ENCODE measurements at regions not wholly inside any gene's neighbourhood (a gene's known extent, or its start where the extent isn't known, plus 50 kb on each side); places are given as distances from the start of the nearest gene placed in this dataset.

- POLR2A ChIA-PET, result no interaction called here
- no peak for DNase-seq (ENCODE audit: low read depth)
- no peak for TF ChIP-seq CTCF (IDR thresholded peaks at IDR 0.05; ENCODE audit: insufficient read depth, low read depth, low read length)
- Histone ChIP-seq H3K27me3 (ENCODE audit: control insufficient read depth, insufficient read depth, low read length) (peaks cover 4% of the 10 kb centered on the region; the same call in 1 of the 2 replicates), H3K36me3 (ENCODE audit: control insufficient read depth, insufficient read depth, low read length) (no peaks in the 10 kb centered on the region), H3K4me3 (ENCODE audit: low read depth, low read length) (no peak overlapping the region)
- CTCF ChIA-PET, result no interaction called here
Observed at GRCh38 chr11:45494738-45495137, 170.7 kb downstream of the CHST1 start.

GRCh38 chr11:45489281-45489905, 176.0 kb downstream of the CHST1 start:
- TF ChIP-seq CTCF (IDR thresholded peaks at IDR 0.05; ENCODE audit: insufficient read depth, low read depth, low read length), result no peak
- H3K27me3 ChIP-seq (ENCODE audit: control insufficient read depth, insufficient read depth, low read length), result peaks cover 4% of the 10 kb centered on the region
- no peak for DNase-seq (ENCODE audit: low read depth)
- no peak overlapping the region for H3K4me3 ChIP-seq (ENCODE audit: low read depth, low read length)
- ChIA-PET POLR2A (no interaction called here), CTCF (no interaction called here)
- H3K36me3 ChIP-seq (ENCODE audit: control insufficient read depth, insufficient read depth, low read length), result no peaks in the 10 kb centered on the region

- ChIA-PET CTCF (interaction anchor here (0.9 to 1.1 kb wide), 3 partner anchors 10 to 285 kb away, joined by 3 to 4 read pairs (median 3); no protein-coding TSS in a partner anchor), POLR2A (no interaction called here)
- no peak for TF ChIP-seq CTCF (IDR thresholded peaks at IDR 0.05; ENCODE audit: insufficient read depth, low read depth, low read length)
- H3K27me3 ChIP-seq (ENCODE audit: control insufficient read depth, insufficient read depth, low read length), result peaks cover 3% of the 10 kb centered on the region
- no peak for DNase-seq (ENCODE audit: low read depth)
- no peak overlapping the region for H3K4me3 ChIP-seq (ENCODE audit: low read depth, low read length)
- no peaks in the 10 kb centered on the region for H3K36me3 ChIP-seq (ENCODE audit: control insufficient read depth, insufficient read depth, low read length)
Observed at GRCh38 chr11:45486461-45486860, 179.0 kb downstream of the CHST1 start.

- ChIA-PET CTCF (no interaction called here), POLR2A (no interaction called here)
- H3K27me3 ChIP-seq (ENCODE audit: control insufficient read depth, insufficient read depth, low read length), result peaks cover 1% of the 10 kb centered on the region
Observed at GRCh38 chr11:45485070-45485707, 180.2 kb downstream of the CHST1 start.

More at GRCh38 chr11:45485070-45485707, 180.2 kb downstream of the CHST1 start:
- Histone ChIP-seq H3K36me3 (ENCODE audit: control insufficient read depth, insufficient read depth, low read length) (no peaks in the 10 kb centered on the region), H3K4me3 (ENCODE audit: low read depth, low read length) (no peak overlapping the region)
- TF ChIP-seq CTCF (IDR thresholded peaks at IDR 0.05; ENCODE audit: insufficient read depth, low read depth, low read length), result no peak
- no peak for DNase-seq (ENCODE audit: low read depth)

Measured in BJ (cell line).